ENCODE measurements at regions not wholly inside any gene's neighbourhood (a gene's known extent, or its start where the extent isn't known, plus 50 kb on each side); places are given as distances from the start of the nearest gene placed in this dataset.

GRCh38 chr11:109845437-109845836 is 247.8 kb upstream of the ZC3H12C start:
- no peak overlapping the region for H3K27ac ChIP-seq
- intact Hi-C loops (cut with DNase I) = no loop called here
- no peaks in the 10 kb centered on the region for H3K36me3 ChIP-seq
- H3K27me3 ChIP-seq = no peaks in the 10 kb centered on the region
- no peak overlapping the region for H3K9ac ChIP-seq (ENCODE audit: low read depth in 2 of 2, low read length in 2 of 2)
- TF ChIP-seq CTCF (IDR thresholded peaks at IDR 0.05) = no peak
- H3K4me3 ChIP-seq = no peak overlapping the region
- no peak for DNase-seq
- H3K9me3 ChIP-seq = no peaks in the 10 kb centered on the region
- no peaks in the 10 kb centered on the region for H3K4me1 ChIP-seq

- no peaks in the 10 kb centered on the region for H3K36me3 ChIP-seq
- no peak overlapping the region for H3K4me3 ChIP-seq
- H3K27ac ChIP-seq = no peak overlapping the region
- no peak for DNase-seq
- no peaks in the 10 kb centered on the region for H3K4me1 ChIP-seq
- H3K9me3 ChIP-seq = no peaks in the 10 kb centered on the region
- H3K9ac ChIP-seq (ENCODE audit: low read depth in 2 of 2, low read length in 2 of 2) = no peak overlapping the region
- TF ChIP-seq CTCF (IDR thresholded peaks at IDR 0.05) = no peak
- H3K27me3 ChIP-seq = no peaks in the 10 kb centered on the region
- intact Hi-C loops (cut with DNase I) = no loop called here
These were observed 245.6 kb upstream of the ZC3H12C start for GRCh38 chr11:109847621-109848020.

GRCh38 chr11:109849051-109849450 is 244.1 kb upstream of the ZC3H12C start:
- H3K4me3 ChIP-seq = no peak overlapping the region
- H3K9me3 ChIP-seq = no peaks in the 10 kb centered on the region
- H3K27me3 ChIP-seq = no peaks in the 10 kb centered on the region
- no peak overlapping the region for H3K27ac ChIP-seq
- DNase-seq = no peak
- intact Hi-C loops (cut with DNase I) = no loop called here
- H3K9ac ChIP-seq (ENCODE audit: low read depth in 2 of 2, low read length in 2 of 2) = no peak overlapping the region
- H3K36me3 ChIP-seq = no peaks in the 10 kb centered on the region
- no peaks in the 10 kb centered on the region for H3K4me1 ChIP-seq
- no peak for TF ChIP-seq CTCF (IDR thresholded peaks at IDR 0.05)

- H3K4me1 ChIP-seq = no peaks in the 10 kb centered on the region
- no peak overlapping the region for H3K4me3 ChIP-seq
- no peak for DNase-seq
- no peak overlapping the region for H3K9ac ChIP-seq (ENCODE audit: low read depth in 2 of 2, low read length in 2 of 2)
- H3K27ac ChIP-seq = no peak overlapping the region
- no peaks in the 10 kb centered on the region for H3K27me3 ChIP-seq
- TF ChIP-seq CTCF (IDR thresholded peaks at IDR 0.05) = no peak
- intact Hi-C loops (cut with DNase I) = no loop called here
- H3K9me3 ChIP-seq = no peaks in the 10 kb centered on the region
- no peaks in the 10 kb centered on the region for H3K36me3 ChIP-seq
These were observed 243.2 kb upstream of the ZC3H12C start for GRCh38 chr11:109849946-109850345.

GRCh38 chr11:109851780-109852390 is 241.3 kb upstream of the ZC3H12C start:
- Histone ChIP-seq H3K9me3 (no peaks in the 10 kb centered on the region), H3K9ac (ENCODE audit: low read depth in 2 of 2, low read length in 2 of 2) (no peak overlapping the region)
- no peak for TF ChIP-seq CTCF (IDR thresholded peaks at IDR 0.05)

More at GRCh38 chr11:109851780-109852390, 241.3 kb upstream of the ZC3H12C start:
- no peaks in the 10 kb centered on the region for H3K27me3 ChIP-seq
- H3K27ac ChIP-seq = no peak overlapping the region
- intact Hi-C loops (cut with DNase I) = no loop called here
- no peaks in the 10 kb centered on the region for H3K36me3 ChIP-seq
- H3K4me1 ChIP-seq = no peaks in the 10 kb centered on the region
- no peak for DNase-seq
- no peak overlapping the region for H3K4me3 ChIP-seq
